RWPE2 (cell line): ENCODE measurements at regions not wholly inside any gene's neighbourhood (a gene's known extent, or its start where the extent isn't known, plus 50 kb on each side); places are given as distances from the start of the nearest gene placed in this dataset.

Experiments
- ATAC-seq: fragments of 200-7000 bp; cut with Tn5 transposase; 3 replicates; pipeline ENCODE4 v1.9.1; 2021; ENCODE audit warnings: low read depth
- DNase-seq: peaks from one replicate; pipeline ENCODE4 v3.0.0-alpha.2; 2020; ENCODE audit warnings: low spot score
- H3K27ac ChIP-seq: fragments of 450-650 bp; 2 replicates; pipeline ENCODE4 v1.5.1; 2017; ENCODE audit warnings: mild to moderate bottlenecking; ENCODE audit not compliant: poor library complexity, severe bottlenecking
- H3K27me3 ChIP-seq: fragments of 250-450 bp; sonication (Bioruptor Pico); 2 replicates; pipeline ENCODE4 v1.5.1; 2021; ENCODE audit warnings: mild to moderate bottlenecking, moderate library complexity; ENCODE audit not compliant: insufficient read depth, poor library complexity, severe bottlenecking
- H3K36me3 ChIP-seq: fragments of 250-450 bp; sonication (Bioruptor Pico); 2 replicates; pipeline ENCODE4 v1.5.1; 2020; ENCODE audit warnings: low read depth, mild to moderate bottlenecking, moderate library complexity
- H3K4me1 ChIP-seq: fragments of 250-450 bp; sonication (Bioruptor Pico); 2 replicates; pipeline ENCODE4 v1.5.1; 2021; ENCODE audit warnings: mild to moderate bottlenecking, moderate library complexity; ENCODE audit not compliant: insufficient read depth, poor library complexity, severe bottlenecking
- H3K4me3 ChIP-seq: fragments of 250-450 bp; sonication (Bioruptor Pico); 2 replicates; pipeline ENCODE4 v1.5.1; 2021; ENCODE audit warnings: mild to moderate bottlenecking, moderate library complexity; ENCODE audit not compliant: severe bottlenecking
- H3K9me3 ChIP-seq: fragments of 250-450 bp; sonication (Bioruptor Pico); 2 replicates; pipeline ENCODE4 v1.5.1; 2021; ENCODE audit warnings: mild to moderate bottlenecking, moderate library complexity; ENCODE audit not compliant: severe bottlenecking
- TF ChIP-seq, protein P1 (sequence below): fragments of 450-650 bp; IDR thresholded peaks from one replicate; pipeline ENCODE4 v1.5.1; 2017; ENCODE audit warnings: mild to moderate bottlenecking, moderate library complexity; ENCODE audit not compliant: poor library complexity, severe bottlenecking

DNA sequence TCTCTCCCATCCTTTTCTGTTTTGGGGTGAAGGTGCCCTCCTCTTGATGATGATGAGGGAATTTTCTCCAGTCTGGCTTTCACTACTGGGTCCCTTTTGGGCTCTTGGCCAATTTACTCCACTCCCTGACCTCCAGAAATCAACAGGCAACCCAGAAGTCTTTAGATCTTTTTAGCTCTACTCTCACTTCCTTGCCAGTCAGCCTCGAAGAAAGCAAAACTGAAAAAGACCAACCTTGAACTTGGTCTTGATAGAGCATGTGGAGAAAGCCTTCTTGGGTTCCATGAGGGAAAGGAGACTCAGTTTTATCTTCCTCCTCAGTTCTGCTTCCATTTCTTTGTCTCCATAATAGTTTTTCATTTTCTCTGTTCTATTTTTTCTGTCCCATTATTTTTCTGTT is 91.4 kb upstream of the NPVF start:
- Histone ChIP-seq H3K36me3 (no peaks in the 10 kb centered on the region), H3K9me3 (no peaks in the 10 kb centered on the region), H3K4me1 (no peaks in the 10 kb centered on the region), H3K4me3 (no peak overlapping the region), H3K27ac (no peak overlapping the region), H3K27me3 (peaks cover 20% of the 10 kb centered on the region)
- TF ChIP-seq, protein P1, sequence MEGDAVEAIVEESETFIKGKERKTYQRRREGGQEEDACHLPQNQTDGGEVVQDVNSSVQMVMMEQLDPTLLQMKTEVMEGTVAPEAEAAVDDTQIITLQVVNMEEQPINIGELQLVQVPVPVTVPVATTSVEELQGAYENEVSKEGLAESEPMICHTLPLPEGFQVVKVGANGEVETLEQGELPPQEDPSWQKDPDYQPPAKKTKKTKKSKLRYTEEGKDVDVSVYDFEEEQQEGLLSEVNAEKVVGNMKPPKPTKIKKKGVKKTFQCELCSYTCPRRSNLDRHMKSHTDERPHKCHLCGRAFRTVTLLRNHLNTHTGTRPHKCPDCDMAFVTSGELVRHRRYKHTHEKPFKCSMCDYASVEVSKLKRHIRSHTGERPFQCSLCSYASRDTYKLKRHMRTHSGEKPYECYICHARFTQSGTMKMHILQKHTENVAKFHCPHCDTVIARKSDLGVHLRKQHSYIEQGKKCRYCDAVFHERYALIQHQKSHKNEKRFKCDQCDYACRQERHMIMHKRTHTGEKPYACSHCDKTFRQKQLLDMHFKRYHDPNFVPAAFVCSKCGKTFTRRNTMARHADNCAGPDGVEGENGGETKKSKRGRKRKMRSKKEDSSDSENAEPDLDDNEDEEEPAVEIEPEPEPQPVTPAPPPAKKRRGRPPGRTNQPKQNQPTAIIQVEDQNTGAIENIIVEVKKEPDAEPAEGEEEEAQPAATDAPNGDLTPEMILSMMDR: no peak
- DNase-seq (no peak), ATAC-seq (no peak)

DNA sequence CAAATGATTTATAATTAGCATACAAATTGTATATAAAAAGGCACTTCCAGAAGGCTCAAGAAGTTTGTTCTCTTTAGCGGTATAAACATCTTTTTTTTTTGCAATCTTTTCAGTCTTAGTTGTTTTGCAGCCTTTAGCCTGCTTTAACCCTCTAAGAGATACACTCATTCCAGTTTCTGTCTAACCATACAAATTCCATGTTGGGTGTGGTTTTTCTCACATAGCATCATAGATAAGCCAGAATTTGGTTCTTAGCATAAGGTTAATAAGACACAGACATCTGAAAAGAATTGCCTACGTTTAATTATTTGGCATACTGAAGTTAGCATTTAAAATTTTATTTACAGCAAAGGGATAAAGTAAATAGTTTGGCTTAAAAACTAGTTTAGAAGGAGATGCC is 92.5 kb upstream of the NPVF start:
- H3K4me1 ChIP-seq: no peaks in the 10 kb centered on the region
- ATAC-seq: no peak
- TF ChIP-seq, protein P1: no peak
- H3K27me3 ChIP-seq: peaks cover 20% of the 10 kb centered on the region
- no peak overlapping the region for H3K27ac ChIP-seq
- H3K4me3 ChIP-seq: no peak overlapping the region
- no peaks in the 10 kb centered on the region for H3K36me3 ChIP-seq
- no peaks in the 10 kb centered on the region for H3K9me3 ChIP-seq
- no peak for DNase-seq

DNA sequence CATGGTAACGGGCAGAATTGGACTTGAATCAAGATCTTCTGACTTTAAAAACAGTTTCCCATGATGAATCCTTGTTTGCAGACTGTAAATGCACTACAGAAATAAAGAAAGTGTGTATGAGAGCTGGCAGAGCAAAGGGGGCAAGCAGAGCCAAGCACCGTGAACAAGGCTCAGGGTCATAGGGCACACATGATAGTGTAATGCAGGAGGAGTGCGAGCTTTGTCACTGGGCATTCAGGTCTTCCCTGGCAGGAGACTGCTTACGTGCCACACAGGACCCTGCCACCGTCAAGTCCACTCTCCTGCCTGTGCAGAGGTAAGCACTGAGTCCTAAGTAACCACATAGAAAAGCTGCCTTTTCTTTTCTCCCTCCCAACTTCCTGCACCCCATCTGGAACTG is 93.1 kb upstream of the NPVF start:
- no peaks in the 10 kb centered on the region for H3K4me1 ChIP-seq
- ATAC-seq (no peak), DNase-seq (no peak)
- no peaks in the 10 kb centered on the region for H3K36me3 ChIP-seq
- TF ChIP-seq, protein P1: no peak
- no peaks in the 10 kb centered on the region for H3K9me3 ChIP-seq
- no peak overlapping the region for H3K4me3 ChIP-seq
- H3K27me3 ChIP-seq: peaks cover 20% of the 10 kb centered on the region
- no peak overlapping the region for H3K27ac ChIP-seq

DNA sequence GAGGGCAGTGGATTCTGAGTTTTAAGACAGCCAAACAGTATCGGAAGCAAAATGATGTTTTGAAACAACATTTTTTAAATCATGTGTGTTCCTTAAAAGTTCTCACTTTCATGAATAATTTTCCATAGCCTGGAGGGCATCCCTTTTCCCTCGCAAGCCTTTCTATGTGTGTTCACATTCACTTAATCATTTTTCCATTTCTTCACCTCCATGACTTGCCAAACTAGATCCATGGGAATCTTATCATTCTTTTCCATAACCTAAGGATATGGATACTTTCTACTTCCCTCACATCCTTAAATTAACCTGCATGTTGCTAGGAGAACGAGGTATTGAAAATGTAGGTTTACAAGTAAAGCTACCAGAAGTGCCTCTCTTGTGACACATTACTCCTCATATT is 94.2 kb upstream of the NPVF start:
- H3K4me1 ChIP-seq: no peaks in the 10 kb centered on the region
- H3K27me3 ChIP-seq: peaks cover 20% of the 10 kb centered on the region
- H3K27ac ChIP-seq: no peak overlapping the region
- no peaks in the 10 kb centered on the region for H3K9me3 ChIP-seq
- H3K36me3 ChIP-seq: no peaks in the 10 kb centered on the region
- no peak overlapping the region for H3K4me3 ChIP-seq
- ATAC-seq: no peak
- no peak for DNase-seq
- TF ChIP-seq, protein P1: no peak

DNA sequence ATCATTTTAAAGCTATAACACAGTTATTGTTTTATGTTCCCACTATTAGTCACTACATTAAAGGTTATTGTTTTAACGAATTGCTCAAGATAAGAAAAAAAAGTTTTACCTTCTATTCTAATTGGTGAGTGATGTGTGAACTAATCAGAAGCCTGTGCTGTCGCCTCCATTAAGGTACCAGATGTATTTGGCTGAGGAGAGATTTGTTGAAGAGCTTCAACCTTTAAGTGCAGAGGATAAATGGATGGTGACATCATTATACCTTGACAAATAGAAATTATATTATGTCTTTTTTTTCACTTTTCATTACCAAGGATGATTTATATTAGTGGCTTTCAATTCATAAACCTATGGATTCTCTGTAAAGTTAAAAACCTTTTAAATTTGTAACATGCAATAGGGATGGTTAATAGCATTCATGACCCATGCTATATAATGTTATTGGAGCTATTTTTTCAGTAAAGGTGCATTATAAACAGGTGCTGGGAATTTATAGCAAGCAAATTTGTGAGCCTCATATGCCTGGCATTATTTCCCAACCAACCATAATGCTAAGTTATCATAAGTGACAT is 97.0 kb upstream of the NPVF start:
- no peaks in the 10 kb centered on the region for H3K9me3 ChIP-seq
- DNase-seq: no peak
- no peak for ATAC-seq
- H3K4me1 ChIP-seq: no peaks in the 10 kb centered on the region
- H3K27me3 ChIP-seq: peaks cover 18% of the 10 kb centered on the region
- TF ChIP-seq, protein P1: no peak
- no peak overlapping the region for H3K4me3 ChIP-seq
- H3K36me3 ChIP-seq: no peaks in the 10 kb centered on the region
- no peak overlapping the region for H3K27ac ChIP-seq
